HepG2 (cell line): ENCODE measurements at regions not wholly inside any gene's neighbourhood (a gene's known extent, or its start where the extent isn't known, plus 50 kb on each side); places are given as distances from the start of the nearest gene placed in this dataset.

ENCODE experiments used
- ATAC-seq: fragments of 200-7000 bp; cut with Tn5 transposase; 3 replicates; pipeline ENCODE4 v1.9.1; 2020; ENCODE audit warnings: mild to moderate bottlenecking, moderate library complexity
- BruUV-seq: library from RNA; stranded (reverse); fragments of 400-500 nt; replicated peaks from 2 replicates; lab custom pipeline; 2021; lab: Mats Ljungman, UMichigan
- CTCF ChIA-PET: fragments of 300-600 bp; formaldehyde crosslinking; extraction: SDS; loops from one replicate; lab custom pipeline; 2021; ENCODE audit warnings: low total read pairs, inconsistent platforms, low intra/inter-chr PET ratio; lab: Yijun Ruan, JAX
- POLR2A ChIA-PET: fragments of 350-600 bp; sonication (Branson Sonifier 250); formaldehyde crosslinking; loops from one replicate; lab custom pipeline; 2020; ENCODE audit warnings: antibody characterized with exemption, inconsistent platforms; lab: Yijun Ruan, JAX
- DNase-seq: peaks from one replicate; pipeline ENCODE4 v3.0.0-alpha.2; 2015; ENCODE audit warnings: low spot score
- FAIRE-seq: peaks from 3 replicates; lab custom pipeline; 2011; peaks lifted over from hg19 to GRCh38; lab: Jason Lieb, UNC
- H2AFZ ChIP-seq: one replicate; pipeline ENCODE4 v1.6.1; 2011; ENCODE audit warnings: low read length, inconsistent platforms
- H3K27ac ChIP-seq: fragments of 300-600 bp; 3 replicates; pipeline ENCODE4 v1.8.0; 2011; ENCODE audit warnings: mixed run types, mild to moderate bottlenecking, mixed read lengths, low read length, inconsistent platforms; ENCODE audit not compliant: insufficient read depth; ENCODE audit errors: extremely low read length
- H3K27me3 ChIP-seq, 2 experiments: fragments of 200-600 bp in 1 of 2; 2 replicates in 1 of 2; 3 replicates in 1 of 2; pipeline versions ENCODE4 v1.6.0 to v1.8.0; 2011; ENCODE audit warnings: low read length in 2 of 2, mild to moderate bottlenecking in 2 of 2, moderate library complexity in 2 of 2, inconsistent platforms in 1 of 2; ENCODE audit not compliant: insufficient read depth in 2 of 2, control insufficient read depth in 1 of 2
- H3K36me3 ChIP-seq, 2 experiments: fragments of 200-600 bp in 1 of 2; replicated peaks in 1 of 2; 2 replicates in 1 of 2; 3 replicates in 1 of 2; pipeline versions ENCODE4 v1.5.1 to v1.8.0; 2011; ENCODE audit warnings: low read length in 2 of 2, inconsistent platforms in 1 of 2; ENCODE audit not compliant: insufficient read depth in 2 of 2, control insufficient read depth in 1 of 2
- H3K4me1 ChIP-seq: 2 replicates; pipeline ENCODE4 v1.5.1; 2012; ENCODE audit warnings: low read length, inconsistent platforms; ENCODE audit not compliant: insufficient read depth
- H3K4me2 ChIP-seq: 2 replicates; pipeline ENCODE4 v1.6.0; 2011; ENCODE audit warnings: low read depth, low read length, inconsistent platforms
- H3K4me3 ChIP-seq, 3 experiments: fragments of 200-600 bp in 1 of 3; sonication (generic), shearing (Covaris generic) in 1 of 3; replicated peaks in 1 of 3; 2 replicates each; pipeline ENCODE4 v1.5.1; 2011 to 2016; ENCODE audit warnings: low read length in 3 of 3, inconsistent platforms in 2 of 3, low read depth in 2 of 3, mild to moderate bottlenecking in 2 of 3, control low read depth in 1 of 3, mixed read lengths in 1 of 3; ENCODE audit not compliant: insufficient read depth in 1 of 3
- H3K79me2 ChIP-seq: one replicate; pipeline ENCODE4 v1.6.1; 2011; ENCODE audit warnings: low read length, inconsistent platforms; ENCODE audit not compliant: insufficient read depth
- H3K9ac ChIP-seq: 2 replicates; pipeline ENCODE4 v1.6.0; 2011; ENCODE audit warnings: mild to moderate bottlenecking, low read depth, low read length, inconsistent platforms; ENCODE audit not compliant: insufficient read depth
- H3K9me3 ChIP-seq: 2 replicates; pipeline ENCODE4 v1.5.1; 2012; ENCODE audit warnings: mild to moderate bottlenecking, low read length
- H4K20me1 ChIP-seq: 2 replicates; pipeline ENCODE4 v1.6.0; 2011; ENCODE audit warnings: inconsistent platforms, mild to moderate bottlenecking, low read length, moderate library complexity; ENCODE audit not compliant: insufficient read depth
- EED ChIP-seq: sonication (generic); formaldehyde crosslinking; IDR thresholded peaks from 2 replicates; pipeline ENCODE4 v1.5.0; 2020; ENCODE audit warnings: mild to moderate bottlenecking, missing genetic modification reagents
- ELF4 ChIP-seq: sonication (generic); formaldehyde crosslinking; IDR thresholded peaks from 2 replicates; pipeline ENCODE4 v1.5.0; 2020; ENCODE audit warnings: missing genetic modification reagents, mild to moderate bottlenecking, moderate library complexity, borderline replicate concordance
- MTF2 ChIP-seq: sonication (generic); formaldehyde crosslinking; IDR thresholded peaks from 2 replicates; pipeline ENCODE4 v1.5.0; 2020; ENCODE audit warnings: missing genetic modification reagents, borderline replicate concordance
- PATZ1 ChIP-seq: sonication (generic); formaldehyde crosslinking; IDR thresholded peaks from 2 replicates; pipeline ENCODE4 v1.4.0; 2020; ENCODE audit warnings: missing genetic modification reagents
- SMARCE1 ChIP-seq: fragments of 450-650 bp; IDR thresholded peaks from 2 replicates; pipeline ENCODE4 v1.6.1; 2017; ENCODE audit warnings: borderline replicate concordance
- USF2 ChIP-seq, 2 experiments: sonication (generic) in 1 of 2; formaldehyde crosslinking in 1 of 2; IDR thresholded peaks; 2 replicates each; pipeline versions ENCODE4 v1.5.1 to v1.6.1; 2011 to 2020; ENCODE audit warnings: borderline replicate concordance in 1 of 2, low read depth in 1 of 2, low read length in 1 of 2, mild to moderate bottlenecking in 1 of 2, missing genetic modification reagents in 1 of 2, moderate library complexity in 1 of 2
- ZHX2 ChIP-seq, 2 experiments: sonication (generic) in 1 of 2; formaldehyde crosslinking in 1 of 2; IDR thresholded peaks; 2 replicates each; pipeline versions ENCODE4 v1.6.1 to v1.9.0; 2014 to 2022; ENCODE audit warnings: antibody characterized with exemption in 1 of 2, borderline replicate concordance in 1 of 2, inconsistent platforms in 1 of 2, low read depth in 1 of 2, missing genetic modification reagents in 1 of 2
- ZNF605 ChIP-seq: sonication (generic); formaldehyde crosslinking; IDR thresholded peaks from 2 replicates; pipeline ENCODE4 v1.8.0; 2022; ENCODE audit warnings: mild to moderate bottlenecking, missing genetic modification reagents
- ZNF672 ChIP-seq: sonication (generic); formaldehyde crosslinking; IDR thresholded peaks from 2 replicates; pipeline ENCODE4 v1.8.1; 2022; ENCODE audit warnings: missing genetic modification reagents
- WGBS: methylation state at CpG from one replicate; pipeline ENCODE4 v1.1.6; 2017; ENCODE audit warnings: low lambda C conversion rate; 5-methylcytosine and 5-hydroxymethylcytosine counted together
- in situ Hi-C: cut with HindIII; loops from 2 replicates; pipeline ENCODE4 v1.10.0; 2017; ENCODE audit warnings: low pct_unique_long_range_greater_than_20kb; ENCODE audit not compliant: extremely low pct_ligation_motif_present
- intact Hi-C: fragments of 100-400 bp; cut with micrococcal nuclease; formaldehyde crosslinking; loops from one replicate; pipeline ENCODE4 v1.10.0; 2022; ENCODE audit not compliant: unreplicated experiment

- TF ChIP-seq ZHX2 (IDR thresholded peaks at IDR 0.05; ENCODE audit: low read depth) (no peak), ZHX2 (CRISPR knock-in tag; IDR thresholded peaks at IDR 0.05; ENCODE audit: borderline replicate concordance) (no peak), ZNF605 (CRISPR knock-in tag) (no peak), PATZ1 (CRISPR knock-in tag) (no peak), MTF2 (CRISPR knock-in tag) (no peak)
Observed at GRCh38 chr2:155653176-155653575, 679.3 kb downstream of the NR4A2 start (continued).

- intact Hi-C loops (loop anchor here (10.0 kb wide), 1 partner anchor 1407 kb away; no protein-coding TSS in a partner anchor), in situ Hi-C loops (no loop called here)
- no peaks in the 10 kb centered on the region for H3K79me2 ChIP-seq
- H3K36me3 ChIP-seq = no peaks in the 10 kb centered on the region
- FAIRE-seq = no peak
- no peak overlapping the region for H2AFZ ChIP-seq
- DNase-seq = no peak
- TF ChIP-seq ELF4 (CRISPR knock-in tag) = no peak
- no peak for TF ChIP-seq ZNF672
- no peak for TF ChIP-seq SMARCE1
- no peak for TF ChIP-seq USF2 (IDR thresholded peaks at IDR 0.05; ENCODE audit: low read depth, low read length)
- no peak for TF ChIP-seq USF2 (CRISPR knock-in tag; IDR thresholded peaks at IDR 0.05; ENCODE audit: borderline replicate concordance)
- no peak for TF ChIP-seq EED (CRISPR knock-in tag)
- H3K9ac ChIP-seq = no peak overlapping the region
- no peaks in the 10 kb centered on the region for H3K9me3 ChIP-seq
- H3K4me3 ChIP-seq = no peak overlapping the region
- 1% methylated on average over 6 of the region's 6 CpGs for WGBS
- BruUV-seq = no TSS peak
- POLR2A ChIA-PET = no interaction called here
- no peak overlapping the region for H3K27ac ChIP-seq
- H3K4me2 ChIP-seq = no peak overlapping the region
- no peaks in the 10 kb centered on the region for H3K27me3 ChIP-seq
- CTCF ChIA-PET = no interaction called here
- H3K4me1 ChIP-seq = no peaks in the 10 kb centered on the region
- H4K20me1 ChIP-seq = no peaks in the 10 kb centered on the region
- no peak for ATAC-seq
Observed at GRCh38 chr2:155651851-155652250, 680.7 kb downstream of the NR4A2 start.
